ENCODE measurements at regions not wholly inside any gene's neighbourhood (a gene's known extent, or its start where the extent isn't known, plus 50 kb on each side); places are given as distances from the start of the nearest gene placed in this dataset.

GRCh38 chr18:10306779-10307178 lies 147.7 kb upstream of the APCDD1 start:
- intact Hi-C loops (cut with DNase I, micrococcal nuclease) = no loop called here
- ATAC-seq (no peak), DNase-seq (no peak)
- H3K9me3 ChIP-seq = no peaks in the 10 kb centered on the region
- no peak for TF ChIP-seq CTCF (IDR thresholded peaks at IDR 0.05)
- no peaks in the 10 kb centered on the region for H3K36me3 ChIP-seq (ENCODE audit: low read depth)
- H3K4me1 ChIP-seq (ENCODE audit: low read depth) = no peaks in the 10 kb centered on the region
- H3K4me3 ChIP-seq = no peak overlapping the region

GRCh38 chr18:10308154-10308553 lies 146.3 kb upstream of the APCDD1 start:
- no peak overlapping the region for H3K4me3 ChIP-seq
- intact Hi-C loops (cut with DNase I, micrococcal nuclease) = no loop called here
- no peaks in the 10 kb centered on the region for H3K9me3 ChIP-seq
- DNase-seq (no peak), ATAC-seq (no peak)
- H3K36me3 ChIP-seq (ENCODE audit: low read depth) = no peaks in the 10 kb centered on the region
- no peak for TF ChIP-seq CTCF (IDR thresholded peaks at IDR 0.05)
- H3K4me1 ChIP-seq (ENCODE audit: low read depth) = no peaks in the 10 kb centered on the region

GRCh38 chr18:10310626-10311025 lies 143.8 kb upstream of the APCDD1 start:
- no peaks in the 10 kb centered on the region for H3K4me1 ChIP-seq (ENCODE audit: low read depth)
- ATAC-seq (no peak), DNase-seq (no peak)
- H3K9me3 ChIP-seq = no peaks in the 10 kb centered on the region
- no peak for TF ChIP-seq CTCF (IDR thresholded peaks at IDR 0.05)
- no peak overlapping the region for H3K4me3 ChIP-seq
- no peaks in the 10 kb centered on the region for H3K36me3 ChIP-seq (ENCODE audit: low read depth)
- intact Hi-C loops (cut with DNase I, micrococcal nuclease) = no loop called here

GRCh38 chr18:10312326-10313015 lies 142.0 kb upstream of the APCDD1 start:
- ATAC-seq (no peak), DNase-seq (no peak)
- Histone ChIP-seq H3K4me3 (no peak overlapping the region), H3K36me3 (ENCODE audit: low read depth) (no peaks in the 10 kb centered on the region), H3K4me1 (ENCODE audit: low read depth) (no peaks in the 10 kb centered on the region), H3K9me3 (no peaks in the 10 kb centered on the region)
- intact Hi-C loops (cut with DNase I, micrococcal nuclease) = no loop called here
- no peak for TF ChIP-seq CTCF (IDR thresholded peaks at IDR 0.05)

GRCh38 chr18:10313016-10313342 lies 141.5 kb upstream of the APCDD1 start:
- intact Hi-C loops (cut with DNase I, micrococcal nuclease) = no loop called here
- H3K4me1 ChIP-seq (ENCODE audit: low read depth) = no peaks in the 10 kb centered on the region
- H3K36me3 ChIP-seq (ENCODE audit: low read depth) = no peaks in the 10 kb centered on the region
- TF ChIP-seq CTCF (IDR thresholded peaks at IDR 0.05) = no peak
- ATAC-seq (no peak), DNase-seq (no peak)
- H3K4me3 ChIP-seq = no peak overlapping the region
- H3K9me3 ChIP-seq = no peaks in the 10 kb centered on the region

GRCh38 chr18:10314066-10314465 lies 140.4 kb upstream of the APCDD1 start:
- H3K4me3 ChIP-seq = no peak overlapping the region
- intact Hi-C loops (cut with DNase I, micrococcal nuclease) = no loop called here
- ATAC-seq (no peak), DNase-seq (no peak)
- H3K4me1 ChIP-seq (ENCODE audit: low read depth) = no peaks in the 10 kb centered on the region
- no peak for TF ChIP-seq CTCF (IDR thresholded peaks at IDR 0.05)
- H3K36me3 ChIP-seq (ENCODE audit: low read depth) = no peaks in the 10 kb centered on the region
- no peaks in the 10 kb centered on the region for H3K9me3 ChIP-seq
